Sigmoid colon (tissue), 6 donors: ENCODE measurements at regions not wholly inside any gene's neighbourhood (a gene's known extent, or its start where the extent isn't known, plus 50 kb on each side); places are given as distances from the start of the nearest gene placed in this dataset.

ENCODE experiments used
- DNase-seq: peaks from one replicate; pipeline ENCODE4 v3.0.0-alpha.2; 2019
- H3K27ac ChIP-seq, 4 donors: fragments of 200-600 bp; sonication (generic); one replicate each; pipeline ENCODE4 v1.5.1; 2016 to 2019; ENCODE audit warnings: mild to moderate bottlenecking in 1 of 4
- H3K27me3 ChIP-seq, 3 donors: fragments of 200-600 bp; sonication (generic); one replicate each; pipeline ENCODE4 v1.5.1; 2019; ENCODE audit warnings: mild to moderate bottlenecking in 1 of 3
- H3K36me3 ChIP-seq, 4 donors: fragments of 200-600 bp; sonication (generic); one replicate each; pipeline ENCODE4 v1.5.1; 2016 to 2019
- H3K4me1 ChIP-seq, 4 donors: fragments of 200-600 bp; sonication (generic); one replicate each; pipeline ENCODE4 v1.5.1; 2017 to 2019
- H3K4me3 ChIP-seq, 4 donors: fragments of 200-600 bp; sonication (generic); one replicate each; pipeline ENCODE4 v1.5.1; 2017 to 2019; ENCODE audit warnings: mild to moderate bottlenecking in 2 of 4, moderate library complexity in 1 of 4
- H3K9me3 ChIP-seq, 4 donors: fragments of 200-600 bp in 3 of 4; sonication (generic) in 3 of 4; one replicate each; pipeline versions ENCODE4 v1.5.1 to v1.6.1; 2013 to 2019
- CTCF ChIP-seq, 4 experiments: fragments of 450-650 bp in 3 of 4; fragments of 200-600 bp in 1 of 4; IDR thresholded peaks; one replicate each; pipeline ENCODE4 v1.5.1; 2016 to 2019; ENCODE audit warnings: antibody characterized with exemption in 4 of 4, mild to moderate bottlenecking in 3 of 4, moderate library complexity in 2 of 4
- EP300 ChIP-seq, 4 donors: sonication (generic); formaldehyde crosslinking; IDR thresholded peaks; one replicate each; pipeline ENCODE4 v1.6.1; 2017; ENCODE audit warnings: antibody characterized with exemption in 4 of 4
- POLR2A ChIP-seq, 2 donors: fragments of 450-650 bp; IDR thresholded peaks; one replicate each; pipeline ENCODE4 v1.6.1; 2016; ENCODE audit warnings: antibody characterized with exemption in 2 of 2, mild to moderate bottlenecking in 2 of 2, moderate library complexity in 2 of 2
- POLR2AphosphoS5 ChIP-seq, 4 donors: sonication (generic); formaldehyde crosslinking; IDR thresholded peaks; one replicate each; pipeline ENCODE4 v1.6.1; 2017; ENCODE audit warnings: antibody characterized with exemption in 4 of 4
- whole genome bisulfite sequencing, 2 donors: extraction: QIAGEN DNeasy Blood & Tissue Kit; methylation state at CpG; one replicate each; pipeline ENCODE4 v1.1.7; 2013; 5-methylcytosine and 5-hydroxymethylcytosine counted together
- intact Hi-C: fragments of 100-400 bp; cut with DNase I; formaldehyde crosslinking; loops from one replicate; pipeline ENCODE4 v1.15.1; 2023
- donor health status: healthy with polysubstance abuse.
- donor health status: healthy.

- WGBS, 2 donors = 57 to 75% methylated on average over 1 of the region's 1 CpG
- Histone ChIP-seq H3K36me3 (no peaks in the 10 kb centered on the region), H3K9me3 (no peaks in the 10 kb centered on the region), H3K27ac (no peak overlapping the region), H3K4me1 (no peaks in the 10 kb centered on the region), H3K4me3 (no peak overlapping the region), H3K27me3 (no peaks in the 10 kb centered on the region)
- TF ChIP-seq EP300 (IDR thresholded peaks at IDR 0.05) (no peak), CTCF (IDR thresholded peaks at IDR 0.05) (peak in 2 of 4 experiments; percentile 22 to 32)
- intact Hi-C loops = no loop called here
- DNase-seq = no peak
Measured at GRCh38 chr6:94254689-94255088, 835.3 kb upstream of the EPHA7 start.

GRCh38 chr6:94251878-94252277, 832.5 kb upstream of the EPHA7 start:
- no peak for TF ChIP-seq CTCF (IDR thresholded peaks at IDR 0.05)
- TF ChIP-seq POLR2AphosphoS5 (IDR thresholded peaks at IDR 0.05) = no peak
- TF ChIP-seq POLR2A (IDR thresholded peaks at IDR 0.05) = no peak
- TF ChIP-seq EP300 (IDR thresholded peaks at IDR 0.05) = no peak
- H3K27ac ChIP-seq = no peak overlapping the region
- H3K4me1 ChIP-seq = no peaks in the 10 kb centered on the region
- H3K9me3 ChIP-seq = no peaks in the 10 kb centered on the region
- no peaks in the 10 kb centered on the region for H3K36me3 ChIP-seq
- intact Hi-C loops = no loop called here
- H3K4me3 ChIP-seq = no peak overlapping the region
- no peaks in the 10 kb centered on the region for H3K27me3 ChIP-seq
- DNase-seq = no peak

- intact Hi-C loops = no loop called here
- Histone ChIP-seq H3K27ac (no peak overlapping the region), H3K27me3 (no peaks in the 10 kb centered on the region), H3K4me1 (no peaks in the 10 kb centered on the region), H3K9me3 (no peaks in the 10 kb centered on the region), H3K4me3 (no peak overlapping the region), H3K36me3 (no peaks in the 10 kb centered on the region)
- WGBS, 2 donors = 87 to 89% methylated on average over 4 of the region's 4 CpGs
- no peak for TF ChIP-seq POLR2AphosphoS5 (IDR thresholded peaks at IDR 0.05)
- no peak for DNase-seq
Measured at GRCh38 chr6:94245395-94245794, 826.0 kb upstream of the EPHA7 start.

GRCh38 chr6:94238868-94239267, 819.5 kb upstream of the EPHA7 start:
- DNase-seq = no peak
- H3K9me3 ChIP-seq = no peaks in the 10 kb centered on the region
- WGBS, 2 donors = 18 to 43% methylated on average over 1 of the region's 1 CpG
- TF ChIP-seq EP300 (IDR thresholded peaks at IDR 0.05) (no peak), POLR2AphosphoS5 (IDR thresholded peaks at IDR 0.05) (no peak), CTCF (IDR thresholded peaks at IDR 0.05) (no peak), POLR2A (IDR thresholded peaks at IDR 0.05) (no peak)
- H3K27ac ChIP-seq = no peak overlapping the region
- no peaks in the 10 kb centered on the region for H3K4me1 ChIP-seq
- no peaks in the 10 kb centered on the region for H3K36me3 ChIP-seq
- no peak overlapping the region for H3K4me3 ChIP-seq
- no peaks in the 10 kb centered on the region for H3K27me3 ChIP-seq
- intact Hi-C loops = no loop called here

GRCh38 chr6:94227741-94228140, 808.4 kb upstream of the EPHA7 start:
- H3K27me3 ChIP-seq = no peaks in the 10 kb centered on the region
- H3K4me3 ChIP-seq = no peak overlapping the region
- no peak for DNase-seq
- 46 to 49% methylated on average over 4 of the region's 4 CpGs for WGBS, 2 donors
- TF ChIP-seq CTCF (IDR thresholded peaks at IDR 0.05) (no peak), POLR2A (IDR thresholded peaks at IDR 0.05) (no peak), POLR2AphosphoS5 (IDR thresholded peaks at IDR 0.05) (no peak), EP300 (IDR thresholded peaks at IDR 0.05) (no peak)
- intact Hi-C loops = no loop called here
- no peaks in the 10 kb centered on the region for H3K36me3 ChIP-seq
- no peak overlapping the region for H3K27ac ChIP-seq
- H3K4me1 ChIP-seq = peaks cover 0 to 5% (median 0%) of the 10 kb centered on the region in 4 donors
- H3K9me3 ChIP-seq = no peaks in the 10 kb centered on the region
